ENCODE measurements at regions not wholly inside any gene's neighbourhood (a gene's known extent, or its start where the extent isn't known, plus 50 kb on each side); places are given as distances from the start of the nearest gene placed in this dataset.

- no peak for TF ChIP-seq CTCF (conservative IDR thresholded peaks at IDR 0.05)
- peak overlapping the region; percentile 29; the same call in 1 of the 2 replicates for H3K27ac ChIP-seq
Observed at GRCh38 chr21:15139898-15140297, 75.1 kb upstream of the NRIP1 start.

GRCh38 chr21:15140321-15141019, 75.7 kb upstream of the NRIP1 start:
- H3K27ac ChIP-seq, result peak overlapping the region; percentile 29; the same call in 1 of the 2 replicates
- TF ChIP-seq CTCF (conservative IDR thresholded peaks at IDR 0.05), result no peak

GRCh38 chr21:15141261-15141970, 76.6 kb upstream of the NRIP1 start:
- TF ChIP-seq CTCF (conservative IDR thresholded peaks at IDR 0.05), result no peak
- peak overlapping the region; percentile 29; the same call in 1 of the 2 replicates for H3K27ac ChIP-seq

- H3K27ac ChIP-seq, result no peak overlapping the region
Observed at GRCh38 chr21:15144026-15144425, 79.2 kb upstream of the NRIP1 start.

GRCh38 chr21:15148437-15148836, 83.6 kb upstream of the NRIP1 start:
- no peak overlapping the region for H3K27ac ChIP-seq
- no peak for TF ChIP-seq CTCF (conservative IDR thresholded peaks at IDR 0.05)

More at GRCh38 chr21:15144026-15144425, 79.2 kb upstream of the NRIP1 start:
- TF ChIP-seq CTCF (conservative IDR thresholded peaks at IDR 0.05), result no peak

- TF ChIP-seq CTCF (conservative IDR thresholded peaks at IDR 0.05), result no peak
- no peak overlapping the region for H3K27ac ChIP-seq
Observed at GRCh38 chr21:15149600-15150224, 84.9 kb upstream of the NRIP1 start.

GRCh38 chr21:15151385-15152103, 86.7 kb upstream of the NRIP1 start:
- TF ChIP-seq CTCF (conservative IDR thresholded peaks at IDR 0.05), result no peak
- no peak overlapping the region for H3K27ac ChIP-seq

All from VCaP (cell line).